Mammary epithelial cell (primary cell): ENCODE measurements at regions not wholly inside any gene's neighbourhood (a gene's known extent, or its start where the extent isn't known, plus 50 kb on each side); places are given as distances from the start of the nearest gene placed in this dataset.

Source experiments
- EZH2 ChIP-seq: IDR thresholded peaks from 2 replicates; pipeline ENCODE4 v1.6.1; 2012; ENCODE audit warnings: low read length, inconsistent platforms, borderline replicate concordance
- TF ChIP-seq, protein P1 (sequence below), 2 donors: IDR thresholded peaks in 1 of 2; conservative IDR thresholded peaks in 1 of 2; 2 replicates each; pipeline ENCODE4 v1.5.1; 2011 to 2012; ENCODE audit warnings: inconsistent platforms in 2 of 2, low read length in 2 of 2, mild to moderate bottlenecking in 2 of 2, control low read depth in 1 of 2, low read depth in 1 of 2; ENCODE audit not compliant: insufficient read depth in 1 of 2; ENCODE audit errors: extremely low read depth in 1 of 2

DNA sequence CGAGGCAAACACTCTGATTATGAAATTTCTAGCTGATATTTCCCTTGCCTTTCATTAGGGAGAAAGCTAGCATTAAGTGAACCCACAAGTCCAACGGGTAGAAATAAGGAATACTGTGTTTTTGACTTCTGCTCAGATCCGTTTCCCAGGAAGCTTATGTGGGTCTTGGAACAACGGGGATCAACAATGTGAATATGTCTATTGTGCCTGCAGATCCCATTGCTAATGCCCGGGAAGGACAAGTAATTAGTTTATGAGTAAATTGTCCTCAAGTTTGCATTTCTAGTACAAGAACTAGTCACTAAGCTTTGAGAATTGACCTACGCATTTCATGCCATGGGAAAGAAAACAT lies 236.4 kb downstream of the UACA start:
- TF ChIP-seq, protein P1, sequence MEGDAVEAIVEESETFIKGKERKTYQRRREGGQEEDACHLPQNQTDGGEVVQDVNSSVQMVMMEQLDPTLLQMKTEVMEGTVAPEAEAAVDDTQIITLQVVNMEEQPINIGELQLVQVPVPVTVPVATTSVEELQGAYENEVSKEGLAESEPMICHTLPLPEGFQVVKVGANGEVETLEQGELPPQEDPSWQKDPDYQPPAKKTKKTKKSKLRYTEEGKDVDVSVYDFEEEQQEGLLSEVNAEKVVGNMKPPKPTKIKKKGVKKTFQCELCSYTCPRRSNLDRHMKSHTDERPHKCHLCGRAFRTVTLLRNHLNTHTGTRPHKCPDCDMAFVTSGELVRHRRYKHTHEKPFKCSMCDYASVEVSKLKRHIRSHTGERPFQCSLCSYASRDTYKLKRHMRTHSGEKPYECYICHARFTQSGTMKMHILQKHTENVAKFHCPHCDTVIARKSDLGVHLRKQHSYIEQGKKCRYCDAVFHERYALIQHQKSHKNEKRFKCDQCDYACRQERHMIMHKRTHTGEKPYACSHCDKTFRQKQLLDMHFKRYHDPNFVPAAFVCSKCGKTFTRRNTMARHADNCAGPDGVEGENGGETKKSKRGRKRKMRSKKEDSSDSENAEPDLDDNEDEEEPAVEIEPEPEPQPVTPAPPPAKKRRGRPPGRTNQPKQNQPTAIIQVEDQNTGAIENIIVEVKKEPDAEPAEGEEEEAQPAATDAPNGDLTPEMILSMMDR (conservative IDR thresholded peaks at IDR 0.05 in 1 of 2, IDR thresholded peaks at IDR 0.05 in 1 of 2; ENCODE audit: extremely low read depth in 1 of 2, insufficient read depth in 1 of 2, low read depth in 1 of 2, low read length in 2 of 2), result no peak
- TF ChIP-seq EZH2, result no peak
